HepG2 (cell line): ENCODE measurements at regions not wholly inside any gene's neighbourhood (a gene's known extent, or its start where the extent isn't known, plus 50 kb on each side); places are given as distances from the start of the nearest gene placed in this dataset.

Source experiments
- CBFB ChIP-seq: sonication (generic); formaldehyde crosslinking; IDR thresholded peaks from 2 replicates; pipeline ENCODE4 v1.4.0; 2020; ENCODE audit warnings: missing genetic modification reagents
- ELF4 ChIP-seq: sonication (generic); formaldehyde crosslinking; IDR thresholded peaks from 2 replicates; pipeline ENCODE4 v1.5.0; 2020; ENCODE audit warnings: missing genetic modification reagents, mild to moderate bottlenecking, moderate library complexity, borderline replicate concordance
- FOXA1 ChIP-seq, 2 experiments: fragments of 450-650 bp in 1 of 2; sonication (generic) in 1 of 2; formaldehyde crosslinking in 1 of 2; IDR thresholded peaks; 2 replicates each; pipeline versions ENCODE4 v1.4.0 to v1.6.1; 2016 to 2020; ENCODE audit warnings: missing genetic modification reagents in 1 of 2
- HDAC6 ChIP-seq: fragments of 200-600 bp; sonication (generic); IDR thresholded peaks from 2 replicates; pipeline ENCODE4 v1.7.0; 2017; ENCODE audit warnings: mild to moderate bottlenecking, antibody characterized with exemption, low read length, low read depth
- IRX3 ChIP-seq: sonication (generic); formaldehyde crosslinking; IDR thresholded peaks from 2 replicates; pipeline ENCODE4 v1.8.1; 2023; ENCODE audit warnings: mild to moderate bottlenecking, low read depth, missing genetic modification reagents, borderline replicate concordance
- MTA3 ChIP-seq: sonication (generic); formaldehyde crosslinking; IDR thresholded peaks from 2 replicates; pipeline ENCODE4 v1.4.0; 2020; ENCODE audit warnings: missing genetic modification reagents
- NCOA1 ChIP-seq: sonication (generic); formaldehyde crosslinking; IDR thresholded peaks from 2 replicates; pipeline ENCODE4 v1.9.0; 2021; ENCODE audit warnings: missing genetic modification reagents
- NPAS2 ChIP-seq: sonication (generic); formaldehyde crosslinking; IDR thresholded peaks from 2 replicates; pipeline ENCODE4 v1.8.0; 2022; ENCODE audit warnings: mild to moderate bottlenecking, missing genetic modification reagents, borderline replicate concordance
- SMC3 ChIP-seq: IDR thresholded peaks from 2 replicates; pipeline ENCODE4 v1.6.1; 2011; ENCODE audit warnings: low read length, improper control_type of control experiment
- TCF7L2 ChIP-seq: IDR thresholded peaks from 2 replicates; pipeline ENCODE4 v1.6.1; 2011; ENCODE audit warnings: mild to moderate bottlenecking, low read depth, low read length, moderate library complexity
- TOE1 ChIP-seq: sonication (generic); formaldehyde crosslinking; IDR thresholded peaks from 2 replicates; pipeline ENCODE4 v1.4.0; 2020; ENCODE audit warnings: mild to moderate bottlenecking, missing genetic modification reagents
- ZBTB38 ChIP-seq: sonication (generic); formaldehyde crosslinking; IDR thresholded peaks from 2 replicates; pipeline ENCODE4 v1.5.1; 2020; ENCODE audit warnings: mild to moderate bottlenecking, missing genetic modification reagents
- ZFX ChIP-seq: sonication (generic); formaldehyde crosslinking; IDR thresholded peaks from 2 replicates; pipeline ENCODE4 v1.4.0; 2020; ENCODE audit warnings: mild to moderate bottlenecking, low read depth, missing genetic modification reagents, moderate library complexity
- ZNF333 ChIP-seq: sonication (generic); formaldehyde crosslinking; IDR thresholded peaks from 2 replicates; pipeline ENCODE4 v1.4.0; 2020; ENCODE audit warnings: mild to moderate bottlenecking, missing genetic modification reagents, borderline replicate concordance
- ZNF468 ChIP-seq: sonication (generic); formaldehyde crosslinking; IDR thresholded peaks from 2 replicates; pipeline ENCODE4 v1.8.0; 2022; ENCODE audit warnings: mild to moderate bottlenecking, moderate library complexity, missing genetic modification reagents
- ZNF572 ChIP-seq: sonication (generic); formaldehyde crosslinking; IDR thresholded peaks from 2 replicates; pipeline ENCODE4 v1.5.1; 2020; ENCODE audit warnings: mild to moderate bottlenecking, missing genetic modification reagents
- ZNF607 ChIP-seq: sonication (generic); formaldehyde crosslinking; IDR thresholded peaks from 2 replicates; pipeline ENCODE4 v1.5.1; 2020; ENCODE audit warnings: missing genetic modification reagents, mild to moderate bottlenecking, borderline replicate concordance
- ZNF800 ChIP-seq: sonication (generic); formaldehyde crosslinking; IDR thresholded peaks from 2 replicates; pipeline ENCODE4 v1.4.0; 2020; ENCODE audit warnings: missing genetic modification reagents
- TF ChIP-seq, protein P1 (sequence below): sonication (generic); formaldehyde crosslinking; IDR thresholded peaks from 2 replicates; pipeline ENCODE4 v1.4.0; 2020; ENCODE audit warnings: missing genetic modification reagents
- TF ChIP-seq, protein P2 (sequence below): sonication (generic); formaldehyde crosslinking; IDR thresholded peaks from 2 replicates; pipeline ENCODE4 v1.5.0; 2020; ENCODE audit warnings: mild to moderate bottlenecking, missing genetic modification reagents
- TF ChIP-seq, protein P3 (sequence below): sonication (generic); formaldehyde crosslinking; IDR thresholded peaks from 2 replicates; pipeline ENCODE4 v1.8.1; 2023; ENCODE audit warnings: mild to moderate bottlenecking, missing genetic modification reagents

DNA sequence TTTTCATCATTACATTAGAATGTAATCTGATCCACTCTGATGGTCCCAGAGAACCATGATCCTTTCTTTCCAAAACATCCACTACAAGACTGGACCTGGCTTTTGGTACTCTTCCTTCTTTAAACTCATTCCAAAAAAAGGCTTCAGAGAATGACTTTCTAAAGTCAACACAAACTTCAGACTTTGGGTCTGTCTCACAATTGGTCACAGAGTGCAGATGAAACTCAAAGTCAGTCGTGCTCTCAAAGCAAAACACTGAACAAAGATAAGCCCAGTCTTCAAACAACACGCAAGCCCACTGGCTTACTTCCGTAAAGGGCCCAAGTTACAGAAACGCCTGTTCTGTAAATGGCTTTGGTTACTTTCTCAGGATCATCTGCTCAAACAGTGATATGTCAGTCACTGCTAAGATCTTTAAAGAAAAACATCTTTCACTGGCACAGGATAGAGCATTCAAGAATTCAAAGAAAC is 250.9 kb upstream of the MKLN1 start (continued):
- TF ChIP-seq, protein P1, sequence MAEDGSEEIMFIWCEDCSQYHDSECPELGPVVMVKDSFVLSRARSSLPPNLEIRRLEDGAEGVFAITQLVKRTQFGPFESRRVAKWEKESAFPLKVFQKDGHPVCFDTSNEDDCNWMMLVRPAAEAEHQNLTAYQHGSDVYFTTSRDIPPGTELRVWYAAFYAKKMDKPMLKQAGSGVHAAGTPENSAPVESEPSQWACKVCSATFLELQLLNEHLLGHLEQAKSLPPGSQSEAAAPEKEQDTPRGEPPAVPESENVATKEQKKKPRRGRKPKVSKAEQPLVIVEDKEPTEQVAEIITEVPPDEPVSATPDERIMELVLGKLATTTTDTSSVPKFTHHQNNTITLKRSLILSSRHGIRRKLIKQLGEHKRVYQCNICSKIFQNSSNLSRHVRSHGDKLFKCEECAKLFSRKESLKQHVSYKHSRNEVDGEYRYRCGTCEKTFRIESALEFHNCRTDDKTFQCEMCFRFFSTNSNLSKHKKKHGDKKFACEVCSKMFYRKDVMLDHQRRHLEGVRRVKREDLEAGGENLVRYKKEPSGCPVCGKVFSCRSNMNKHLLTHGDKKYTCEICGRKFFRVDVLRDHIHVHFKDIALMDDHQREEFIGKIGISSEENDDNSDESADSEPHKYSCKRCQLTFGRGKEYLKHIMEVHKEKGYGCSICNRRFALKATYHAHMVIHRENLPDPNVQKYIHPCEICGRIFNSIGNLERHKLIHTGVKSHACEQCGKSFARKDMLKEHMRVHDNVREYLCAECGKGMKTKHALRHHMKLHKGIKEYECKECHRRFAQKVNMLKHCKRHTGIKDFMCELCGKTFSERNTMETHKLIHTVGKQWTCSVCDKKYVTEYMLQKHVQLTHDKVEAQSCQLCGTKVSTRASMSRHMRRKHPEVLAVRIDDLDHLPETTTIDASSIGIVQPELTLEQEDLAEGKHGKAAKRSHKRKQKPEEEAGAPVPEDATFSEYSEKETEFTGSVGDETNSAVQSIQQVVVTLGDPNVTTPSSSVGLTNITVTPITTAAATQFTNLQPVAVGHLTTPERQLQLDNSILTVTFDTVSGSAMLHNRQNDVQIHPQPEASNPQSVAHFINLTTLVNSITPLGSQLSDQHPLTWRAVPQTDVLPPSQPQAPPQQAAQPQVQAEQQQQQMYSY (CRISPR knock-in tag) = no peak; the same call in 1 of the 2 replicates
- no peak for TF ChIP-seq TCF7L2
- TF ChIP-seq, protein P2, sequence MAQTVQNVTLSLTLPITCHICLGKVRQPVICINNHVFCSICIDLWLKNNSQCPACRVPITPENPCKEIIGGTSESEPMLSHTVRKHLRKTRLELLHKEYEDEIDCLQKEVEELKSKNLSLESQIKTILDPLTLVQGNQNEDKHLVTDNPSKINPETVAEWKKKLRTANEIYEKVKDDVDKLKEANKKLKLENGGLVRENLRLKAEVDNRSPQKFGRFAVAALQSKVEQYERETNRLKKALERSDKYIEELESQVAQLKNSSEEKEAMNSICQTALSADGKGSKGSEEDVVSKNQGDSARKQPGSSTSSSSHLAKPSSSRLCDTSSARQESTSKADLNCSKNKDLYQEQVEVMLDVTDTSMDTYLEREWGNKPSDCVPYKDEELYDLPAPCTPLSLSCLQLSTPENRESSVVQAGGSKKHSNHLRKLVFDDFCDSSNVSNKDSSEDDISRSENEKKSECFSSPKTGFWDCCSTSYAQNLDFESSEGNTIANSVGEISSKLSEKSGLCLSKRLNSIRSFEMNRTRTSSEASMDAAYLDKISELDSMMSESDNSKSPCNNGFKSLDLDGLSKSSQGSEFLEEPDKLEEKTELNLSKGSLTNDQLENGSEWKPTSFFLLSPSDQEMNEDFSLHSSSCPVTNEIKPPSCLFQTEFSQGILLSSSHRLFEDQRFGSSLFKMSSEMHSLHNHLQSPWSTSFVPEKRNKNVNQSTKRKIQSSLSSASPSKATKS = no peak
- TF ChIP-seq ZFX (CRISPR knock-in tag) = peak; percentile 65
- TF ChIP-seq HDAC6 = no peak
- no peak for TF ChIP-seq NCOA1
- TF ChIP-seq ZNF468 (CRISPR knock-in tag) = no peak
- TF ChIP-seq ELF4 (CRISPR knock-in tag) = peak; percentile 44; the same call in 1 of the 2 replicates
- no peak for TF ChIP-seq NPAS2 (CRISPR knock-in tag)
- no peak for TF ChIP-seq SMC3
- TF ChIP-seq, protein P3, sequence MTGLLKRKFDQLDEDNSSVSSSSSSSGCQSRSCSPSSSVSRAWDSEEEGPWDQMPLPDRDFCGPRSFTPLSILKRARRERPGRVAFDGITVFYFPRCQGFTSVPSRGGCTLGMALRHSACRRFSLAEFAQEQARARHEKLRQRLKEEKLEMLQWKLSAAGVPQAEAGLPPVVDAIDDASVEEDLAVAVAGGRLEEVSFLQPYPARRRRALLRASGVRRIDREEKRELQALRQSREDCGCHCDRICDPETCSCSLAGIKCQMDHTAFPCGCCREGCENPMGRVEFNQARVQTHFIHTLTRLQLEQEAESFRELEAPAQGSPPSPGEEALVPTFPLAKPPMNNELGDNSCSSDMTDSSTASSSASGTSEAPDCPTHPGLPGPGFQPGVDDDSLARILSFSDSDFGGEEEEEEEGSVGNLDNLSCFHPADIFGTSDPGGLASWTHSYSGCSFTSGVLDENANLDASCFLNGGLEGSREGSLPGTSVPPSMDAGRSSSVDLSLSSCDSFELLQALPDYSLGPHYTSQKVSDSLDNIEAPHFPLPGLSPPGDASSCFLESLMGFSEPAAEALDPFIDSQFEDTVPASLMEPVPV (CRISPR knock-in tag) = no peak
- no peak for TF ChIP-seq ZNF572 (CRISPR knock-in tag)
- TF ChIP-seq ZNF800 = 0 out of 2 replicates have a peak, but pooled peaks have one; percentile 72
- no peak; the same call in 1 of the 2 replicates for TF ChIP-seq ZNF607
- no peak for TF ChIP-seq TOE1 (CRISPR knock-in tag)
- no peak for TF ChIP-seq ZNF333 (CRISPR knock-in tag)
- no peak for TF ChIP-seq FOXA1 (IDR thresholded peaks at IDR 0.05)
- peak; percentile 88 for TF ChIP-seq FOXA1 (CRISPR knock-in tag; IDR thresholded peaks at IDR 0.05)
- no peak for TF ChIP-seq ZBTB38
- TF ChIP-seq IRX3 = no peak
- no peak for TF ChIP-seq MTA3 (CRISPR knock-in tag)
- TF ChIP-seq CBFB (CRISPR knock-in tag) = peak; percentile 50; the same call in 1 of the 2 replicates
